ENCODE measurements at regions not wholly inside any gene's neighbourhood (a gene's known extent, or its start where the extent isn't known, plus 50 kb on each side); places are given as distances from the start of the nearest gene placed in this dataset.

DNA sequence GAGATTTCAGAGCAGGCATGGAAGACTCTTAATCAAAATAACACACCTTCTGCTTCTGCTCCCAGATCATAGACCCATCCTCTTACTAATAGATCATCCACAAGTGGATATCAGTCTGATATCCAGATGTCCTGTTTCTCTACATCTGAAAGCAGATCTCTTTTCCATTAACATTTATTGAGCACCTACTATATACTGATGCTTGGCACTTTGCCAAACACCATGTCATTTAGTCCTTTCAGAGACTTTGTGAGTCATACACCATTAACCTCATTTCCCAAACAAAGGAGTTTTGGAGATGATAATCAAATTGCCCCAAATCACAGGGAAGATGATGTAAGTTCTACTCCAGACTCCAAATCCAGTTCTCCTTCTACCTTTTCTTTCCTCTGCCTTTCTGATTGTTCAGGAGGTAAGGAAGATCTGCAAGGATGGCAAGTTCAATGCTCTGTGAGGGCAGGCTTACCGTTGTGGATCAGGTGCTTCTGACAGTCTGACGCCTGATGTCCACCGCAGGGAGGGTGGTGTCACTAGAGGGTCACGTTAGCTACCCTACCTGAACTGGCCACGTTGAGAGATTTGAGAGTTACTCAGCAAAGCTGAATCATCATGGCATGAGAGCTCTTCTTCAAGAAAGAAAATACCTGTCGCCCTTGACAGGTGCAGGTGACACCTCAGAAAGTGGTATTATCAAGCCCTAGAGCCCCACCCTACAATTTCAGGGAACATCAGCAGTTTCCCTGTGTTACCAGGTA lies 269.6 kb upstream of the ZMIZ1 start:
- ATAC-seq (no peak), DNase-seq (no peak)

DNA sequence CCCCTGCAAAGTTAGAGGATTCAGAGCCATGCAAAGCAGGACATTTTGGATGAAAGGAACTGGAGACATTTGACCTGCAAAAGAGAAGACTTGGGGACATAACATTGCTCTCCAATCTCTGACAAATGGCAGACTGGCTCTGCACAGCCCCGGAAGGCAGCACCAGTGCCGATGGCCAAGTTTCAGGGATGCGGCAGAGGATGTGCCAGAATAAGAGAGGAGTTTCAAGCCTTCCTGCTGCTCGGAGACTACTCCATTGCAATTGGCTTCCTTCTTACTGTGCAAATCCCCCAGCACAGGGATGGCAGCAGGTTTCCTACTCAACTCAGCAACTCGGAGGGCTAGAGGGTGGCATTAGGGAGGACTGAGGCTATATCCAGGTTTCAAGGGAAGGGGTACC lies 268.8 kb upstream of the ZMIZ1 start:
- no peak for ATAC-seq
- no peak for DNase-seq

DNA sequence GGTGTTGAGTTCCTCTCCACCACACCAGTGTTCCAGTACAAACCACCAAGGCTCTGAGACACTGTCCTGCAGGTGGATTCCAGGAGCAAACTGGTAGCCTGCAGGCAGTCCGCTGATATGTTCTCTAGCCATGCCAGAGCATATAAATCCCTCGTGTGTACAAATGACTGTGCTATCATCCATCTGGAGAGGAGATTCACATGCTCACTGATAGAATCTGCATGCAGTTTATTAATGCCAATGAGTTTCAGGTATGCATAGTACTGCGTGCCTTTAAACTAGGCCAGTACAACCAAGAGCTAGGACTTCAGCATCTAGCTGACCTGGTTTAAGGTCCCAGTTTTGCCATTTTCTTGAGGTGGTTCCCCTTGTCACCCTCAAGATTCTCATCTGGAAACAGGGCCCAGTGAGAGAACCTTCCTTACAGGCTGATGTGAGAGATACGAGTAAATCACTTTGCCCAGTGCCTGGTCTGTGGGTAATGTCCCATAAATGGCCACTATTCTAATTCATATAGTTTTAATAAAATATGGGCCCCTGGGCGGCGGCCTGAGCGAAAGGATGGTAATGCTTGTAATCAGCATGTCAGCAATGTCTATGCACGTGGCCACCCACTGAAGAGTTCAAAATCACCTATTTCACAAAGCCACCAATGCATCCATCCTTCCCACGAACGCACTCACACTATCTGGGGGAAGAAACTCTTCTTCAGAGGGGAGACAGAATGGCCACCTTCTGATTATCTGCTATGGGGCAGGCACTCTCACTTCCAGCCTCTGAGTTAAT lies 268.0 kb upstream of the ZMIZ1 start:
- ATAC-seq = no peak
- no peak for DNase-seq

DNA sequence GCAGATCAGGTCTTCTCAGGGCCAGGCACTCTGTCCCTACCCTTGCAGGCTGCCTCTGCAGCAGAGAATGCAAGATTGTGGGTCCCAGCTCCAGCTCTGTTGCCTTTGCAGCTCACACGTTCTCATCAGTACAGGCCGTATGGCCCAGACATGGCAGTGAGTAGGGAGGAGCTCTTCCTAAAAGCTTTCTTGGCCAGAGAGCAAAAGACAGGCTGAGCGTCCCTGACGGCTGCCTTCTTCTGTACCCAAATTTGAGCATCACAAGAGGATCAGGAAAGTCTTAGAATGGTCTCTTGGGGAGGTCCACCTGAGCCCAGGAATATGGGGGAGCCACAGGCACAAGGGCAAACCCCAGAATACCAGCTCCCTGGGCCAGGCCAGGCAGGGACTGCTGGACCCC lies 266.3 kb upstream of the ZMIZ1 start:
- ATAC-seq (no peak), DNase-seq (no peak)

DNA sequence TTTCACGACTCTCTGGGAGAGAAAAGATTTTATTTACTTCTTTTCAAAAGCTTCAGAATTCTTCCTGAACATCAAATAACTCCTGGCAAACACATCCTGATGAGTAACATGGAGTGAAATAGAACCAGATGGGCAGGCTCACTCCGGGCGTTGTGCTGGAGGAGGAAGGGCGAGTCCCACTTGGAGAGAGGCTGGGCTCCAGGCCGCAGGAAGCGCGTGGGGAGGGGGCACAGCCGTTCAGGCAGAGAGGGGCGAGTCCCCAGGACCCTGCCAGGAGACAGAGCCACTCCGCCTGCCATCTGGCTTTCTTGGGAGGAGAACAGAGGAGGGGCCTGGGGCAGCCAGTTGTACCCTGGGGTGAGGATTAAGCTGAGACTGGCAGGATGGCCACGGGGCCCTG lies 265.9 kb upstream of the ZMIZ1 start:
- ATAC-seq = no peak
- DNase-seq = no peak

DNA sequence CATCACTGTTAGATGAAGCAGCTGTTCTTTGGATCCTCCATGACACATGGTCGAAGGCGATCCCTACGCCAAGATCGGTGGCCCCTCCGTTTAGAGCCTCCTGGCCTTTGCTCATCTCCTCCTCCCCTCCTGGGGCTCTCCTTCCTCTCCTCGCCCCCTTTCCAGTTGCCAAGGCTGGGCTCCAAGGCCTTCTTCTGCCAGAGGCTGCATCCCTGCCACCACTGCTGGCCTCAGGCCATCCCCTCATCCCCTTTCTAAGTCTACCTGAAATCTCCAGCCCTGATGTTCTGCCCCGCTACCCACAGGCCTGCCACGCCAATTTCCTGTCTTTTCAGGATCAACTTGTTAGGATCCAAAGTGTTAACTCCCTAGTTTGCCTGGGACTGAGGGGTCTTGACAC lies 265.1 kb upstream of the ZMIZ1 start:
- ATAC-seq (no peak), DNase-seq (no peak)

DNA sequence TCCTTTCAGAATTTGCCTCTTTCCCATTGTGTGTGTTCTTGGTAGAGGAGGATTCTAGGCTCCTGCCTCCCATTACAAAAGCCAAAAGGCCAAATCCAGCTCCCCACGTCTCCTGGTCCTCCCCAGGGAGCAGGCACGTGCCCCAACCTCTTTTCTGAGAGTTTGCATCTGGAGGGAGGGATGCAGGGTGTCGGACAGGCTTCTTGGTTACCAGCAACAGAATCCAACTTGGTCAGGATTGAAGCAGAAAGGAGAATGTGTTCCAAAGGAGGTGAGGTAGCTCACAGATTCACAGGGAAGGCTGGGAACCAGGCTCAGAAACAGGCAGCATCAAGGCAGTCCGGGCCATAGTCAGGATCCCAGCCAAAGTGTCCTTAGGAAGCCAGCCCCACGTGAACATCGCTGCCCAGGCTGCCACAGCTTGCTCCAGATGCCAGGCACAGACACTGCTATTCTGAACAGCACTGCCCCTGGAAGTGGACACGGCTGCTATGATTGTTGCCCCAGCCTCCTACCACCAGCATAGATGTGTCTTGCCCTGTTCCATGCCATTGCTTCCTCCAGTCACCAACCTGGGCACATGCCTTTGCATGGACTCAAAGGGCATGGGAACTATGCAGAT lies 264.2 kb upstream of the ZMIZ1 start:
- DNase-seq (no peak), ATAC-seq (no peak)

DNA sequence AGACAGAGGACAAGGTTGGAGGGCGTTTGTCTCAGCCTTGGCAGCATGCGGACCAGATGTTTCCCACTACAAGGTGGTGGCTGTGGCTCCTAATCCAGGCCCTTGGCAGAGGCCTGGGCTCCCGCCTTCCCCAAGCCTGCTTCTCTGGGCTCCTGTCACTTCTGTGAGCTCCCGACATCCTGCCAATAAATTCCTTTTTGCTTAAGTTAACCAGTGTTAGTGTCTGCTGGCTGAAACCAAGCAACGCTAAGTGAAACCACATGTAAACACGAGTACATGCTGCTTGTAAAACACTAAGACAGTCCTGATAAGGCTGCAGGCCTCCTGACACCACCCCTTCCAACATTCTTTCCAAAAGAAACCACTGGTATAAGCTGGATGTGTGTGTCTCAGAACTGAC lies 263.6 kb upstream of the ZMIZ1 start:
- ATAC-seq (no peak), DNase-seq (no peak)

DNA sequence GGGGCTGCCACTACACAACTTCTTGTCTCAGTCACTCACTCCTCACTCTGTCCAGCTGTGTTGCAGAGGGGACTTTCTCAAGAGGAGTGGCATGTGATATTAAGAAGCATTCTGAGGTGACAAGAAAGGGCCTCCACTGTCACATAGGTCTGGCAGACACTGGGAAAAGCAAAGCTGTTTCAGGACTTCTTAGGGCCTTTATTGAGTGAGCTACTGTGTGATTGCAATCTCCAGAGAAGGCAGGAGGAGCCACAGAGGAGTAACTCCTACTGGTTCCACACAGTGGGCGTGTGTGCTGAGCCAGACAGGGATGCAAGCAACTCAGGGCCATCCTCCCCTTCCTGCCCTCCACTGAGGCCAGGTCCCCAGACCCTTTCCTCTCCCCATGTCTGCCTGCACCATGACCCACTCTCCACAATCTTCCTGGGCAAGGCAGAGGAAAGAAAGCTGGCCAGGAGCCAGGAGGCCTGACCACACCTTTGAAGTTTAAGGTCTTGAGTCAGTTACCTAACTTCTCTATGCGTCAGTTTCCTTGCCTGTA lies 262.0 kb upstream of the ZMIZ1 start:
- no peak for DNase-seq
- ATAC-seq = no peak

DNA sequence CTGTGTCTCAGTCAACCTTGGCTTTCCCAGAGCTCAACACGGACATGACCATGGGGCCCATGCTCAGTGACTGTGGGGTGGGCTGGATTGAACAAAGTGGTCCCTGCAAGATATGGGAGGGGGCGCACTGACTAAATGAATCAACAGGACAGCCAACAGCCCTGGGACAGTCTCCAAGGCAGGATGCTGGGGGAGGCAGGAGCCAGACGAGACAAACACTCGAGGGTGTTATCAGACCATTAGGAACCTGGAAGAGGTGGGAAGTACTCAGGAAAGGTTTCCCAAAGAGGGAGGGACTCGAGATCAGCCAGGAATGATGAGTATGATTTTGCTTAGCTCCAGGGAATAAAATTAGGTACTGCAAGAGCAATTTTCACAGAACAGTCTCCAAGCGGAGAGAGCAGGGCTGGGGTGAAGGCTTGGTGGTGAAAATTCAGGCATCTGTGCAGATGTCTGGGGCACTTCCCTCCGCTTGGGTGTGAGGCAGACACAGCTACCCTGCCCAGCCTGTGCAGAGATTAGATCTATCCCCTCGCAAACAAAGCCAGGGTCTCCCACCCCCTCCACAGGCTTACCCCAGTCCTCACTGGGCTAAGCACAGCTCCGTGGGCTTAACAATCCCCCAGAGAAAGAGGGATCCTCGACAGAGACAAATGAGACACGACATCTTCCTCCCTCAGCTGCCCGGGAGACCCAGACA lies 261.1 kb upstream of the ZMIZ1 start:
- ATAC-seq (no peak), DNase-seq (no peak)

DNA sequence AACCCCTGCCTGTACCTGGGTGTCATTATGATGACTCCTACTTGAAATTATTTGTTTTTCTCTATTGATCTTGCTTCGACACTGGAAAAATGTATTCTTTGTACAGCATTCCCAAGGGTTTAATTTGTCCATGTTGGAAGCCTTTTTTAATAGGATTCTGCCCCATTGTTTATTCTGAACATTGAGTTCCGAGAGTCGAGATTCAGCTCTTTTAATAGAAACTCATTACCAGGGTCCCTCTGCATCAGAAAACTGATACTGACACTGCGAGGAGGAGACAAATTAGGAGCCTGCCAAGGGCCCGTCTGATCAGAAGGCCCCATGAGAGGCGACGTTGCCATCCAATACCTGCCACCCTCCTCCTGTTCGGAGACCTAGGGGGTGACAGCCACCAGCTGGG lies 260.5 kb upstream of the ZMIZ1 start:
- ATAC-seq = no peak
- no peak for DNase-seq

DNA sequence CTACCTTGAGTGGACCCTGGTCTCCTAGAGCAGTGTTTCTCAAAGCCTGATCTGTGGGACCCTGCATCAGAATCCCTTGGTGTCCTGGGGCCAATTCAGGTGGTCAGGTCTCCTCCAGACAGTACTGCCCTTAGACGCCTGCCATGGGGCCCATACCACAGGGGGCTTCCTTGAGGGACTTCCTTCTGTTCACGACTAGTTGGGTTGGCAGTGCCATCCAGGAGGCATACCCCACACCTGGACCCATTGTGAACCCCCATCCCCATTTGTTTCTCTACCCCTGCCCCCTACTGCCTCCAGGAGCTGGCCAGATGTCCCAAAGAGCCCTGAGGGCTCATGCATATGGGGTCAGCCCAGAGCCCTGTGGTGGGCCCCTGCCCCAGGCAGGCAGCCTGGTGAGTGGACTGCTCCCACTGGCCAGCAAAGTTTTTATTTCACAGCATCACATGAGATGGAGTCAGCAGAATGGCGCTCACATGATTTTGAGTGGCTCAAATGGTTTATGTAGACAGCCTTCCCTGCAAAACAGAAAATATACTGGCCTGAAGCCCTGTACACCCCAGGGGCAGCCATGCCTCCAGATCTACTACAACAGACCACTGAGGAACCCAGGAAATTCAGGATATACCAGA lies 259.9 kb upstream of the ZMIZ1 start:
- ATAC-seq (no peak), DNase-seq (no peak)

DNA sequence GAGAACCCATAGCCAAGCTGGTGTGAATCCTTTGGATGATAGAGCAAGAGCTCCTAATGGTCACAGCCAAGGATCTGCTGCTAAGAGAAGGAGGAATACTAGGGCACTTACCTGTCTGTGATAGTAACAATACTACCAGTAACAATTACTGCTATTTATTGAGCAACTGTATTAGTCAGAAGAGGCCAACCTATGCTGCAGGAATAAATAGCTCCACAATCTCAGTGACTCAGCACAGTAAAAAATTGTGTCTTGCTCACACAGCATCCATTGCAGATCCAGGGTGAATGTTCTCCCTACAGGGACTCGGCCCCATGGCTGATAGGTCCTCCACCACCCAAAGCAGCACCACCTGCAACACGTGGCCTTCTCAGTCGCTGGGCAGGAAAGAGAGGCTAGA lies 257.6 kb upstream of the ZMIZ1 start:
- DNase-seq = no peak
- no peak for ATAC-seq

DNA sequence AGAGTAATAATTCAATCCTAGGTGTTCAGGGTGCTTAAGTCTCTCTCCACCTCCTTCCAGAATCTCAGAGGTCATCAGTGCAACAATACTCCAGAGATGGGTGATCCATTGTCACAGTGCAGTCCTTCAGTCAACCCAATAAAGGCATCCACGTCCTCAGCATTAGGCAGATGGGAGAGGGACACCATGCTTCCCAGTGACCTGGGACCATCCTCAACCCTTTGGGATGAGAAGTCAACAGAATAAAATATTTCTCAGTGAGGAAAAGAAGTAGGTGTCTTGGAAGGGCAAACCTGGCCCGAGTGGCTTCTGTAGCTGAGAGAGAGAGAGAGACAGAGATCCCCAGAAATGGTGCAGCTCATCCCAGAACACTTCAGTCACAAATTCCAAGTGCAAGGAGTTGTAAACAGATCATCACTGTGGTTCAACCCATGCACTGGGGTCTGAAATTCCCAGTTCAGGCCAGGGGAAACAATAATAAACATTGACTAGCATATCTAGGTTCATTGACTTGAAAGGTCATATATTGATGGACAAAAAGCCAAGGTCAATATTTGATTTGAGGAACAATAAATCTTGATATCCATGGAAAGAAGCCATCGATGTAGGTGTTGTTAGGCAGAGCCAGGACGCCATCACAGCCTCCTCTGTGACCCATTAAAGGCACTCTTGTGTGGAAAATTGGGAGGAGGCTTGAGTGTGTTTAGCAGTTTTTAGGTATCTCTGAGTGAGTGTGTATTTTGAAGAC lies 256.0 kb upstream of the ZMIZ1 start:
- no peak for ATAC-seq

DNA sequence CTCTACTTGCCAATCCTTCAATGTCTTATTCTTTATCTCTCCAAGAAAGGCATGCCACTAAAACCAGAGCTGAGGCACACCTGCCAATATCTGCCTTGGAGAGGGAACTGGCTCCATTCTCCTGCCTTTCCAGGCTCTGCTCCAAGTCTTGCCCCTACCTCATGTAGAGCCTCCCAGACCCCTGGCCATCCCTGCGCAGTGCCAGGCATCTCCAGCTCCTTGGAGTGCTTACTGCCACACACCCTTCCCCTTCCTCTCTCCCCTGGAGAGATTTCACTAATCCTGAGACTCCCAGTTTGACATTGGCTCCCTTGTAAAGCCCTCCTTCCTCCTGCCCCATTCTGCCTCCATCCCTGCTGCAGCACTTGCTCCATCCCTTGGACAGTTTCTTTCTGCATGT lies 255.2 kb upstream of the ZMIZ1 start:
- DNase-seq = no peak

More for the DNA sequence above, 256.0 kb upstream of the ZMIZ1 start:
- DNase-seq = no peak

DNA sequence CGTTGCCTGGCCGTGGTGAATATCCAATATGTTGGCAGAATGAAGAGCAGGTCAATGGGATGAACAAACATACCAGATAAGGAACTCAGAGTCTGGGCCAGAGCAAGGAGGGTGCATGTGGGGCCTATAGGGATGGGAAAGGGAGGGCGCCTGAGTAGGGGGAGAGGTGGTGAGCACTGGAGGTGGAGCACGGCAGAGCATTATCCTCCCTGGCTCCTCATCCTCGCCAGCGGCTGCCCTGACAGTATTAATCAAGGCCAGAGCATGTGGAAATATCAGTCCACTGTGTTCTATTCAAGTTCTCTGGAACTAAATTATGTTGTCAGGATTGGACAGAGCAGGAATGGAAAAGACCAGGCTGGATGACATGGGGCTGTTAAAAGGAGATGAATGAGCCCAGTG lies 254.8 kb upstream of the ZMIZ1 start:
- DNase-seq = no peak
- ATAC-seq = no peak

More for the DNA sequence above, 255.2 kb upstream of the ZMIZ1 start:
- no peak for ATAC-seq

DNA sequence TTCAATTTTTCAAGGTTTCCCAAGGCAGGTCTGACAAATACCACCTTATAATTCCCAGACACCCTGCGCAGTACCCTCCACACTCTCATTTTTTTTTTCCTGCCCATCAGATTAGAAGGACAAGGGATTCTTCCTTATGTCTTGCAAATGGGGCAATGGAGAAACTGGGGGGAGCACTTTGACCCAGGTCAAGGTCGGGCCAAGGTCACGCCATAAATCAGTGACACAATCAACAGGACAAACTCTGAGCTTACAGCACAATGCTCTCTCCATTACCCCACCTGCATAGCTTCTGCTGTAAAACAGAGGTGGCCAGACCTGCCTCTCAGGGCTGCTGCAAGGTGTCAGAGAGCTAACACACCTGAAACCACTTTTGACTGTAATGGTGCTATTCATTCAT lies 254.4 kb upstream of the ZMIZ1 start:
- ATAC-seq (no peak), DNase-seq (no peak)

DNA sequence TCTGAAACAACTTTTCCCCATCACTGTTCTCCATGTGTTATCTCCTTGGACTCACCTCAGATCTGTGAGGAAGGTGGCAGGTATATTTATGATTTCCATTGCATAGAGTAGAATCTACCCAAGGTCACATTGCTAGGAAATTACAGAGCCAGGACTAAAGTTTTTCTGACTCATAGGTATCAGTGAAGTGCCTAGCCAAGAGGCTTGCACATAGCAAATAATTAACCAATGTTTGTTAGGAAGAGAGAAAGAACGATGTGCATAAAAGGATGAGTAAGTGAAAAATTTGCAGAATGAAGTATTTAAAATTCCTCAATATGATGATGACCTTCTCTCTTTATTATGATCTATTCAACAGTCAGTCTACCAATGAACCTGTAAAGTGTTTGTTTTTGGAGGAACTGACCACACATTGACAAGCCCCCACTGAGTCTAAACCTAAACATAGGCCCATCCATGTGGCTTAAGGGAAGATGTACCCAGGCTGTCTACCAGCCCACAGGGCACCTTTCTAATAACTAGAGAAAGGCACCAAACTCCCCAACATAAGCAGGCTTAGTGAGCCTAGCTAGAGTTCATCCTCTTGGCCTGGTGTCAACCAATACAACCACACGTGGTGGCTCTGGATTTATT lies 252.9 kb upstream of the ZMIZ1 start:
- DNase-seq (no peak), ATAC-seq (no peak)

DNA sequence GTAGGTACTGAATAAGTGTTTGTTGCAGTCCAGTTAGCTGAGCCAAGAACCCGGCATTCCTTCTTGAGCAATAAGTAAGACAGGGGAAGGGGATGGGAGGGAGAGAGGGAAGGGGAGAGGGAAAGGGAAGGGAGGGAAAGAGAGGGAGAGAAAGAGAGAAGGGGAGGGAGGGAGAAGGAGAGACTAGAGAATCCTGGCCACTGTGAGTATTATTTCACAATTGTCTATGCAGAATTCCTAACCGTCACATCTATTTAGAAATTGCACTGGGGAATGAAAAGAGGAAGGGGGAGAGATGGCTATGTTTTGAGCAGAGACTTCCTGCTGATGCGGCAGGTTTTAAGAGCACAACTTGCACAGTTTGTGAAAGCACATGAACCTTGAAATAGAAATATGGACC lies 251.4 kb upstream of the ZMIZ1 start:
- ATAC-seq (no peak), DNase-seq (no peak)

DNA sequence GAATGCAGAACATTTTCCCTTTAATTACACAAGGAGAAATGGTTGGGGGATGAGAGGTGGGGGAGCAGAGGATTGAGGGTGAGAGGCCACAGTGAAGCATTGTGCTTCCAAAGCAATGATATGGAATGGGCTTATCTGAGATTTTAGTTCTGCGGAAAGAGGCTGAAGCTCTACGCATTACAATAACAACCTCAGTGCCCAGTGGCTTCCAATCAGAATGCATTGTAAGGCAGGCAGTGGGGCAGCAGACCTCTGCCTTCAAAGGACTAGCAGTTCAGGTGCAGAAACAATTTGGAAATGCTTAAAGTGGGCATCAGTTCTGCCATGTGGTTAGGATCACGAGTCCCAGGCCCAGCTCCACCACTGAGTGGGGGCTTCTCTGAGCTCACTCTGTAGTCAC lies 251.0 kb upstream of the ZMIZ1 start:
- DNase-seq (no peak), ATAC-seq (no peak)
